AG04449 (cell line): ENCODE measurements at regions not wholly inside any gene's neighbourhood (a gene's known extent, or its start where the extent isn't known, plus 50 kb on each side); places are given as distances from the start of the nearest gene placed in this dataset.
A peak's percentile ranks its signal among the peaks of the same experiment; 100 is the strongest.

Source experiments
- CTCF ChIA-PET: fragments of 350-600 bp; formaldehyde crosslinking; extraction: SDS; loops from one replicate; lab custom pipeline; 2021; ENCODE audit warnings: antibody characterized with exemption; lab: Yijun Ruan, JAX
- POLR2A ChIA-PET: fragments of 400-600, 350-600 bp; formaldehyde crosslinking; extraction: SDS; loops from one replicate; lab custom pipeline; 2020; ENCODE audit warnings: antibody characterized with exemption, inconsistent platforms; lab: Yijun Ruan, JAX
- DNase-seq: peaks from one replicate; pipeline ENCODE4 v3.0.0-alpha.2; 2010; ENCODE audit warnings: low read depth, low spot score
- H3K4me3 ChIP-seq: 2 replicates; pipeline ENCODE4 v1.5.1; 2011; ENCODE audit warnings: low read depth, mild to moderate bottlenecking, control low read depth, low read length
- TF ChIP-seq, protein P1 (sequence below): IDR thresholded peaks from one replicate; pipeline ENCODE4 v1.5.1; 2011; ENCODE audit warnings: mild to moderate bottlenecking, moderate library complexity, low read length, control low read depth, inconsistent platforms; ENCODE audit not compliant: insufficient read depth; ENCODE audit errors: missing control alignments

DNA sequence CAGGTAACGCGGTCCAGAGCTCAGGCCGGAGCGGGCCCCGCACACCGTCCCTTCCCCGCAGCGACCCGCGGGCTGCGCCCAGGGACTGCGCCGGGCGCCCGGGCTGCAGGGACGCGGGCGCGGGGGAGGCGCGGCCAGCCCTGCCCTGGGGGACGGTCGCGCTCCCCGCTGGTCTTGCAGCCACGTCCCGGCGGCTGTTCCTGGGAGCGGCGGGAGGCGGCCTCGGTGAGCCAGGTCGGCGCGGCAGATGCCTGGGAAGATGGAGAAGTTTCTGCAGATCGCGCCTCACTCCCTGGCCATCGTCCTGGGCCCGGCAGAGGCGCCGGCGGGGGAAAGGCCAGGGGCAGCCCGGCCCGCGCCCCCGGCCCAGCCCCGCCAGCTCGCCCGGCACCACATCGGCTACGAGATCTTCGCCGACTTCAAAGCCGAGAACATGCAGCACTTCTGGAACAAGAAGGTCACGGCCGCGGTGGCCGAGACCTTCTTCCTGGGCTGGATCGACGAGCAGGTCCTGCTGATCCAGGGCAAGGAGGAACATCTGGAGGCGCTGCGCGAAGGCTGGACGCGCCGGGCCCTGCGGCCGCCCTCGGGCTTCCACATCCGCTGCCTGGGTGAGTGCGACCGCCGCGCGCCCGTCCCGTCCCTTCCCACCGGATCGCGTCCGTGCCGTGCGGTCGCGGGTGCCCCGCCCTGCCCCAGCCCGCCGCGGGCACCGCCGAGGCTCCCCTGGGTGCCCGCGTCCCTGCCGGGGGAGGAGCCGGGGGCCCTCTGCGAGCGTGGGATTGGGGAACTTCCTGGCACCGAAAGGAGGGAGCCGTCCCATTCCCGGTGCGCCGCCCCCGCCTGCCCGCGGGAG lies 107.4 kb upstream of the STOX2 start:
- ChIA-PET POLR2A (no interaction called here), CTCF (no interaction called here)
- H3K4me3 ChIP-seq, result peak overlapping the region; percentile 29
- DNase-seq, result no peak
- TF ChIP-seq, protein P1, sequence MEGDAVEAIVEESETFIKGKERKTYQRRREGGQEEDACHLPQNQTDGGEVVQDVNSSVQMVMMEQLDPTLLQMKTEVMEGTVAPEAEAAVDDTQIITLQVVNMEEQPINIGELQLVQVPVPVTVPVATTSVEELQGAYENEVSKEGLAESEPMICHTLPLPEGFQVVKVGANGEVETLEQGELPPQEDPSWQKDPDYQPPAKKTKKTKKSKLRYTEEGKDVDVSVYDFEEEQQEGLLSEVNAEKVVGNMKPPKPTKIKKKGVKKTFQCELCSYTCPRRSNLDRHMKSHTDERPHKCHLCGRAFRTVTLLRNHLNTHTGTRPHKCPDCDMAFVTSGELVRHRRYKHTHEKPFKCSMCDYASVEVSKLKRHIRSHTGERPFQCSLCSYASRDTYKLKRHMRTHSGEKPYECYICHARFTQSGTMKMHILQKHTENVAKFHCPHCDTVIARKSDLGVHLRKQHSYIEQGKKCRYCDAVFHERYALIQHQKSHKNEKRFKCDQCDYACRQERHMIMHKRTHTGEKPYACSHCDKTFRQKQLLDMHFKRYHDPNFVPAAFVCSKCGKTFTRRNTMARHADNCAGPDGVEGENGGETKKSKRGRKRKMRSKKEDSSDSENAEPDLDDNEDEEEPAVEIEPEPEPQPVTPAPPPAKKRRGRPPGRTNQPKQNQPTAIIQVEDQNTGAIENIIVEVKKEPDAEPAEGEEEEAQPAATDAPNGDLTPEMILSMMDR, result no peak

DNA sequence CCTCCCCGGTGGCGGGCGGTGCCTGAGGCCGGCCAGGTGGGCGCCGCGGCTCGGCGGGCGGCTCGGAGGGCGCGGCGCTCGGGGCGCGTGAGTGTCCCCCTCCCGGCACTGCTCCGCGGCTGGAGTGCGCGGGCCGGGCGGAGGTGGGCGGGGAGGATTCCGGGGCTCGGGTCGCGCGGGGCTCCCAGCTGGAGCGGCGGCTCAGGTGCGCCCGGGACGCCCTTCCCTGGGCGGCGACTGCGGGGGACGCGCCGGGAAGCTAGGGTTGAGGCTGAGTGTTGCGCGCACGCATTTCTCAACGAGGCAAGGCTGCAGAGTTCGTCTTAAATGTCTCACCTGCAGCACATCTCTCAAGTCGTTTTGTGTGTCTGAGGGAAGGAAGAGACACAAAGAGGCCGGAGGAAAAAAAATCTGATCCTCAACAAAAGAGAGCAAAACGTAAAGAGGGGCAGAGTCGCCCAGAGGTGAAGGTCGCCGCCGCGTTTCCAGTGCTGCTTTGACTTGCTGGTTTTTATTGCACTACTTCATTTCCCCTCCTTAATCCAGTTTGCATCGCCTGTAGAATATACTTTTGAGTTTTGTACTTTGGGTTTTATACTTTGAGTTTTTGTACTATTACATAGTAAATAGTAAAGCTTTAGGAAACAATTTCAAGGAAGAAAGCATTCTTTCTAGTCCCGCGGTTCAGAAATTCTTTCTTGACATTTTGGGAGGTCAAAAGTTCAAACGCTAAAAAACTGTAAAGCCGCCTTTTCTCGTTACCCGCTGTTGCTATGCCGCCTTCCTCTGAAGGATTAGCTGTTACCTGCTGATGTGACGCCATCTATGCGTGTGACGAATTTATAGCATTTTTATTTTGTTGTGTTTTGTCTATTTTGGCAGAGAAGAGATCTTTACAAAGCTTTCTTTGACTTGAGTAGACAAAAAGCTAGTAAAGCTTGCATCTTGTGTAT lies 106.5 kb upstream of the STOX2 start:
- H3K4me3 ChIP-seq, result no peak overlapping the region
- ChIA-PET POLR2A (no interaction called here), CTCF (no interaction called here)
- TF ChIP-seq, protein P1, result no peak
- DNase-seq, result no peak

DNA sequence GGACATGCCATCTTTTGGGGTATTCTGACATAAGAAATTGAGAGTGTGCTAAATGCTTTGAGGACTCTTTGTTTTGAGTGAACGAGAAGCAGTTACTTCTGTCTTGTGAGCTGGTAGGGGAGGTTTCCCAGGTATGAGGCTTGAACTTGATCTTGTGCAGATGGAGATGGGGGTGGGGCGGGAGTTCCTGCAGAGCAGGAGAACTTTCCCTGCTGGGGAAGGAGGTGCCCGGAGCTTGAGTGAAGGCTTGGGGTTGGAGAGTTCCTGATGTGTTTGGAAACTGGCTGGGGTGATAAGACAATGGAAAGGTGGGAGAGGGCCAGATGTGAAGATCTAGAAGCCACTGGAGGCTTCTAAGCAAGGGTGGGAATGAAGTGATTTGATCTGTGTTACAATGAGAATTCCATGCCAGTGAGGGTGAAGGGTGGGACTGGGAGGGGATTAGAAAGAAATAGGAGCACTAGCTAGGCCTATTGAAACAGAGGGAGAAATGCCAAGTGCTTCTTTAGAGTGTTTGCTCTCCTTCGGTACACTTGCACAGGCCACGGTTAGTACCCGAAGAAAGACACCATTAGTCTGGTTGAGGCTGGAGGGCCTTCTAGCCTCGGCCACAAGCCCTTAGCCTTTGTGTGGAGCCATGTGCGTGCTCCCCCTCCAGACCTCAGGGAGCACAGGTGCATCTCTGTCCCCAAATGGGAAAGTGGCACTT lies 103.5 kb upstream of the STOX2 start:
- DNase-seq, result no peak
- no peak overlapping the region for H3K4me3 ChIP-seq
- CTCF ChIA-PET, result no interaction called here
- TF ChIP-seq, protein P1, result no peak
- POLR2A ChIA-PET, result no interaction called here

GRCh38 chr4:183806341-183806740 lies 98.8 kb upstream of the STOX2 start:
- TF ChIP-seq, protein P1, result no peak
- DNase-seq, result no peak
- no peak overlapping the region for H3K4me3 ChIP-seq
- CTCF ChIA-PET, result no interaction called here
- POLR2A ChIA-PET, result interaction anchor here (1.0 kb wide), 1 partner anchor 17 kb away, joined by 3 read pairs; no protein-coding TSS in a partner anchor

DNA sequence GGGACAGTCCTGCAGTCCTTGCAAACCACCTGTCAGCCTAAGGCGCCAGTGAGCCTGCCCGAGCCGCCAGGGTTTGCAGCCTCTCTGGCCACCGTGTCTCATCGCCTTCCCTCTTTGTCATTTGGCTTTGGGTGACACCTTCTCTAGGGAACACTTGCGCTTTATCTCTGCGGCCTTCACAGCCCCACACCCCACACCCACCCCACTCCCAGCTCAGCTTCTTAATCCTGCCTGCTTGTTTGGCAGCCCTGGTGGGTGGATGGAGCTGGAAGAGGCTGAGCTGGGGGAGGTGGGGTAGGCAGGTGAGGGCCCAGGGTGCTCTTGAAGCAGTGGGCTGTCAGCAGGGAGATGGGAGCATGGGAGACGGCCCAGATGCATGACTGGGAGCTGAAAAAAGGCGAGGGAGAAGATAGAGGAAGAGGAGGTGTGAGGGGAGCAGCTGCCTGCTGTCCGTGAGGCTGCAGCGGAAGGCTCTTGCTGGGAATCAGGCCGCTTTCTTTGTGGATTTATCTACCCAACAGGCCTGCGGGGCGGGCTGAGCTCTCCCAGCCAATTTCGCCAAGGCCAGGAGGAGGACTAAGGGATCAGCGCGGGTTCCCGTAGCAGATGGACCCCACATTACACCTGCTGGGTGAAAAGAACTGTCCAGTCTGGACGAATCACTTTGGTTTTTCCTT lies 97.5 kb upstream of the STOX2 start:
- no peak overlapping the region for H3K4me3 ChIP-seq
- no peak for DNase-seq

More for the DNA sequence above, 97.5 kb upstream of the STOX2 start:
- CTCF ChIA-PET, result no interaction called here
- POLR2A ChIA-PET, result no interaction called here
- TF ChIP-seq, protein P1, result no peak
